B cell (primary cell): ENCODE measurements at regions not wholly inside any gene's neighbourhood (a gene's known extent, or its start where the extent isn't known, plus 50 kb on each side); places are given as distances from the start of the nearest gene placed in this dataset.

Source experiments
- ATAC-seq: fragments of 200-7000 bp; cut with Tn5 transposase; one replicate; pipeline ENCODE4 v1.10.0; 2021; ENCODE audit warnings: low read depth, mild to moderate bottlenecking, moderate number of reproducible peaks, moderate library complexity
- CTCF ChIA-PET: fragments of 350-600 bp; sonication (Branson Sonifier 250); formaldehyde crosslinking; loops from one replicate; lab custom pipeline; 2021; ENCODE audit warnings: antibody characterized with exemption, inconsistent platforms; lab: Charles Lee
- POLR2A ChIA-PET: fragments of 350-600 bp; sonication (Branson Sonifier 250); formaldehyde crosslinking; loops from one replicate; lab custom pipeline; 2021; ENCODE audit warnings: antibody characterized with exemption; lab: Charles Lee
- DNase-seq: peaks from one replicate; pipeline ENCODE4 v3.0.0; 2013
- H2AFZ ChIP-seq: 2 replicates; pipeline ENCODE4 v1.6.1; 2012; ENCODE audit warnings: mild to moderate bottlenecking, low read depth, low read length; ENCODE audit not compliant: insufficient read depth, poor library complexity, severe bottlenecking
- H3K27ac ChIP-seq, 2 donors: 1 replicate in 1 of 2; 2 replicates in 1 of 2; pipeline ENCODE4 v1.5.1; 2012 to 2013; ENCODE audit warnings: low read length in 2 of 2, mild to moderate bottlenecking in 2 of 2, moderate library complexity in 1 of 2
- H3K27me3 ChIP-seq, 4 experiments: fragments of 200-600 bp in 1 of 4; sonication (generic) in 1 of 4; replicated peaks in 1 of 4; 1 replicate in 2 of 4; 2 replicates in 2 of 4; pipeline versions ENCODE4 v1.6.1 to v1.7.0; 2013 to 2016; ENCODE audit warnings: low read length in 3 of 4, mild to moderate bottlenecking in 2 of 4, mixed read lengths in 1 of 4, moderate library complexity in 1 of 4; ENCODE audit not compliant: insufficient read depth in 4 of 4, control insufficient read depth in 3 of 4; ENCODE audit errors: control extremely low read depth in 1 of 4
- H3K36me3 ChIP-seq, 2 experiments: replicated peaks in 1 of 2; 1 replicate in 1 of 2; 2 replicates in 1 of 2; pipeline versions ENCODE4 v1.6.1 to v1.7.1; 2013; ENCODE audit warnings: low read length in 1 of 2; ENCODE audit not compliant: insufficient read depth in 2 of 2, control insufficient read depth in 1 of 2; ENCODE audit errors: control extremely low read depth in 1 of 2, extremely low read depth in 1 of 2
- H3K4me1 ChIP-seq, 2 donors: fragments of 200-600 bp in 1 of 2; sonication (generic) in 1 of 2; 1 replicate in 1 of 2; 2 replicates in 1 of 2; pipeline versions ENCODE4 v1.5.1 to v1.6.1; 2013 to 2017; ENCODE audit warnings: low read length in 2 of 2; ENCODE audit not compliant: control insufficient read depth in 2 of 2, insufficient read depth in 2 of 2
- H3K4me2 ChIP-seq: replicated peaks from 2 replicates; pipeline ENCODE3; 2012; ENCODE audit warnings: mild to moderate bottlenecking, low read depth, low read length; ENCODE audit not compliant: poor library complexity, severe bottlenecking
- H3K4me3 ChIP-seq, 5 experiments: fragments of 200-600 bp in 1 of 5; sonication (generic) in 1 of 5; 1 replicate in 3 of 5; 2 replicates in 2 of 5; pipeline versions ENCODE4 v1.5.1 to v1.7.0; 2011 to 2016; ENCODE audit warnings: low read length in 4 of 5, mild to moderate bottlenecking in 4 of 5, low read depth in 2 of 5, control low read depth in 1 of 5, moderate library complexity in 1 of 5; ENCODE audit not compliant: insufficient read depth in 1 of 5; ENCODE audit errors: control extremely low read depth in 1 of 5, extremely low read depth in 1 of 5
- H3K79me2 ChIP-seq: fragments of 200-600 bp; sonication (generic); one replicate; pipeline ENCODE4 v1.6.0; 2016; ENCODE audit warnings: low read length; ENCODE audit not compliant: control insufficient read depth, insufficient read depth
- H3K9ac ChIP-seq: fragments of 200-600 bp; sonication (generic); 2 replicates; pipeline ENCODE4 v1.6.1; 2017; ENCODE audit warnings: mild to moderate bottlenecking, low read length, moderate library complexity
- H3K9me3 ChIP-seq, 3 donors: one replicate each; pipeline versions ENCODE4 v1.6.1 to v1.7.1; 2013; ENCODE audit warnings: low read length in 2 of 3; ENCODE audit not compliant: control insufficient read depth in 2 of 3, insufficient read depth in 1 of 3; ENCODE audit errors: control extremely low read depth in 1 of 3
- H4K20me1 ChIP-seq: 2 replicates; pipeline ENCODE4 v1.6.0; 2012; ENCODE audit warnings: mild to moderate bottlenecking, low read length; ENCODE audit not compliant: insufficient read depth, control insufficient read depth, poor library complexity, severe bottlenecking
- H3K27ac Mint-ChIP-seq: one replicate; pipeline ENCODE4 v1.8.0; 2021; ENCODE audit warnings: mixed read lengths
- H3K27me3 Mint-ChIP-seq: one replicate; pipeline ENCODE4 v1.8.0; 2021; ENCODE audit warnings: mixed read lengths
- H3K4me1 Mint-ChIP-seq: one replicate; pipeline ENCODE4 v1.8.0; 2021; ENCODE audit warnings: mixed read lengths
- H3K4me3 Mint-ChIP-seq: one replicate; pipeline ENCODE4 v1.8.0; 2021; ENCODE audit warnings: mixed read lengths
- H3K9me3 Mint-ChIP-seq: one replicate; pipeline ENCODE4 v1.8.0; 2022; ENCODE audit warnings: mixed read lengths; ENCODE audit not compliant: insufficient read depth
- EZH2 ChIP-seq: IDR thresholded peaks from 2 replicates; pipeline ENCODE4 v1.6.1; 2012; ENCODE audit warnings: borderline replicate concordance, low read depth, mild to moderate bottlenecking, moderate library complexity, low read length; ENCODE audit not compliant: insufficient read depth, poor library complexity, severe bottlenecking
- WGBS: methylation state at CpG from one replicate; pipeline ENCODE4 v1.1.5; 2013; ENCODE audit warnings: missing lambda C conversion rate; ENCODE audit not compliant: insufficient coverage; 5-methylcytosine and 5-hydroxymethylcytosine counted together
- intact Hi-C: fragments of 100-400 bp; cut with micrococcal nuclease; formaldehyde crosslinking; loops from one replicate; pipeline ENCODE4 v1.10.0; 2022
- TF ChIP-seq, protein P1 (sequence below): fragments of 200-600 bp; IDR thresholded peaks from one replicate; pipeline ENCODE4 v1.8.0; 2022; ENCODE audit warnings: antibody characterized with exemption, mild to moderate bottlenecking

DNA sequence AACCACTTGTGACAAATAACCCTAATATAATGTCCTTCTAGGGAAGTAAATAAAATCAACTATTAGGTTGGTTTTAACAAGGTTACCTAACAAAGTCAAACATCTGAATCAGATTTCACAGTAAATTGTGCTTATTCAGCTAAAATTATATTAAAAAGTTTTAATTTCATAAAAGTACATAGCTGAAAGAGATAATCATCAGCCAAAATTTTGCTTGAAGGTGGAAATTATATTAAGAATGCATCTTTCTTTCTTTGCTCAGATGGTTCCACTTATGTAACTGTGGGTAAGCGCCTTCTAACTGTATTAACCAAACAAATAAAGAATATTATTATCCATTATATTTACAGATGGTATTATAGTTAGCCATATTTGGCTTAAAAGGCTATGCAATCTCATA, 2840.3 kb upstream of the PCDH20 start:
- WGBS = no CpG with 5 or more reads among the region's 1 CpG
- POLR2A ChIA-PET = no interaction called here

DNA sequence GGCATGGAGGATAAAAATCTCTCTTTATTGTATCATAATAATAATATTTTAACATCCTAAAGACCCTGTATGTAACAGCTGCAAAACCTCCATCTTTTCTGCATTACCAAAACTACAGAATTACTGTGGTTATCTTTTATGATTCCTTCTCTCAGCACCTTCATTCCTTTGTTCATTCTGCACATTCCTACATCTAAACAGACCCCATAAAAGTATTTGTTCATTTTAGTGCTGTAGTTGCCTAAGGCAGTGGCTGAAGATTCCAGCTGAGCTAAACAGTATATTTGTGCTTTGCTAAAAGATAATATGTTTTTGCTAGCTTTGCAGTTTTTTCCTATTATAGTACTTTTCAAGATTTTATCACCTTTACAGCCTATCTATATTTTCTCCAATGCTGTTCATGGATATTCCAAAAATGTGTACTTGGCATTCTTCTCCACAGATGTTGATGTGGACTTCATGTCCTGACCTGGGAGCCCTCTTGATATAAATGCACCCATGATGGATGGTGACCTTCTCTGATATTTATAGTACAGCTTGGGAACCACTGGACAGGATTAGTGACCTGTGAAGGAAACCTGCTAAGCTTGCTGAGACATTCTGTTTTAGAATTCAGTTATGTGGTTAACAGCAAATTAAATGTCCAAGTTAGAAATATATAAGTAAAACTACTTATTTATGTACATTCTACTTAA, 2832.9 kb upstream of the PCDH20 start:
- intact Hi-C loops = no loop called here
- Mint-ChIP-seq H3K4me1 (no peaks in the 10 kb centered on the region), H3K27ac (no peak overlapping the region), H3K9me3 (peaks cover 14% of the 10 kb centered on the region), H3K4me3 (no peak overlapping the region), H3K27me3 (no peaks in the 10 kb centered on the region)
- no peaks in the 10 kb centered on the region for H4K20me1 ChIP-seq
- H3K27me3 ChIP-seq = no peaks in the 10 kb centered on the region
- no peak overlapping the region for H3K9ac ChIP-seq
- TF ChIP-seq EZH2 = no peak
- TF ChIP-seq, protein P1, sequence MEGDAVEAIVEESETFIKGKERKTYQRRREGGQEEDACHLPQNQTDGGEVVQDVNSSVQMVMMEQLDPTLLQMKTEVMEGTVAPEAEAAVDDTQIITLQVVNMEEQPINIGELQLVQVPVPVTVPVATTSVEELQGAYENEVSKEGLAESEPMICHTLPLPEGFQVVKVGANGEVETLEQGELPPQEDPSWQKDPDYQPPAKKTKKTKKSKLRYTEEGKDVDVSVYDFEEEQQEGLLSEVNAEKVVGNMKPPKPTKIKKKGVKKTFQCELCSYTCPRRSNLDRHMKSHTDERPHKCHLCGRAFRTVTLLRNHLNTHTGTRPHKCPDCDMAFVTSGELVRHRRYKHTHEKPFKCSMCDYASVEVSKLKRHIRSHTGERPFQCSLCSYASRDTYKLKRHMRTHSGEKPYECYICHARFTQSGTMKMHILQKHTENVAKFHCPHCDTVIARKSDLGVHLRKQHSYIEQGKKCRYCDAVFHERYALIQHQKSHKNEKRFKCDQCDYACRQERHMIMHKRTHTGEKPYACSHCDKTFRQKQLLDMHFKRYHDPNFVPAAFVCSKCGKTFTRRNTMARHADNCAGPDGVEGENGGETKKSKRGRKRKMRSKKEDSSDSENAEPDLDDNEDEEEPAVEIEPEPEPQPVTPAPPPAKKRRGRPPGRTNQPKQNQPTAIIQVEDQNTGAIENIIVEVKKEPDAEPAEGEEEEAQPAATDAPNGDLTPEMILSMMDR = no peak
- H3K27ac ChIP-seq = no peak overlapping the region
- POLR2A ChIA-PET = no interaction called here
- no peak overlapping the region for H2AFZ ChIP-seq
- DNase-seq (no peak), ATAC-seq (no peak)
- no peaks in the 10 kb centered on the region for H3K36me3 ChIP-seq
- no peaks in the 10 kb centered on the region for H3K79me2 ChIP-seq
- no peak overlapping the region for H3K4me2 ChIP-seq
- H3K4me1 ChIP-seq = no peaks in the 10 kb centered on the region
- H3K9me3 ChIP-seq = peaks cover 0 to 2% (median 0%) of the 10 kb centered on the region in 3 donors
- no peak overlapping the region for H3K4me3 ChIP-seq
- CTCF ChIA-PET = no interaction called here

More for the DNA sequence above, 2840.3 kb upstream of the PCDH20 start:
- H3K27ac Mint-ChIP-seq = no peak overlapping the region
- Histone ChIP-seq H3K27ac (no peak overlapping the region), H3K4me3 (no peak overlapping the region), H3K9ac (no peak overlapping the region), H3K27me3 (no peaks in the 10 kb centered on the region), H3K36me3 (no peaks in the 10 kb centered on the region), H2AFZ (no peak overlapping the region), H3K4me1 (no peaks in the 10 kb centered on the region), H4K20me1 (no peaks in the 10 kb centered on the region), H3K4me2 (no peak overlapping the region), H3K79me2 (no peaks in the 10 kb centered on the region), H3K9me3 (peaks cover 0 to 2% (median 0%) of the 10 kb centered on the region in 3 donors)
- CTCF ChIA-PET = no interaction called here
- TF ChIP-seq, protein P1 = no peak
- no peak for TF ChIP-seq EZH2
- DNase-seq = no peak
- peaks cover 6% of the 10 kb centered on the region for H3K9me3 Mint-ChIP-seq
- H3K27me3 Mint-ChIP-seq = no peaks in the 10 kb centered on the region
- intact Hi-C loops = no loop called here
- no peak for ATAC-seq
- H3K4me1 Mint-ChIP-seq = no peaks in the 10 kb centered on the region
- H3K4me3 Mint-ChIP-seq = no peak overlapping the region
